Esophagus mucosa (tissue), 1 donor: ENCODE measurements at regions not wholly inside any gene's neighbourhood (a gene's known extent, or its start where the extent isn't known, plus 50 kb on each side); places are given as distances from the start of the nearest gene placed in this dataset.
"Not testable (repeated sequence)": the region's sequence is repeated elsewhere in the genome, so short reads cannot be mapped to it uniquely, and the experiment has no call there.

ENCODE experiments used
- ATAC-seq: fragments of 200-7000 bp; cut with Tn5 transposase; one replicate; pipeline ENCODE4 v1.9.1; 2020
- donor health status: DM: yes; HTN: yes; CAD: no.

- peak; percentile 63 for ATAC-seq
Observed at GRCh38 chr5:93359296-93359959, 221.6 kb downstream of the NR2F1-AS1 start.

GRCh38 chr5:93358176-93358575 lies 222.8 kb downstream of the NR2F1-AS1 start:
- ATAC-seq, result no peak

- no peak for ATAC-seq
Observed at GRCh38 chr5:93357686-93358085, 223.3 kb downstream of the NR2F1-AS1 start.

- no peak for ATAC-seq
Observed at GRCh38 chr5:93355691-93356090, 225.3 kb downstream of the NR2F1-AS1 start.

GRCh38 chr5:93352186-93352585 lies 228.8 kb downstream of the NR2F1-AS1 start:
- ATAC-seq, result no peak

- ATAC-seq, result peak; percentile 17
Observed at GRCh38 chr5:93349613-93350012, 231.4 kb downstream of the NR2F1-AS1 start.

GRCh38 chr5:93348231-93348630 lies 232.8 kb downstream of the NR2F1-AS1 start:
- no peak for ATAC-seq

GRCh38 chr5:93346850-93347249 lies 234.2 kb downstream of the NR2F1-AS1 start:
- ATAC-seq, result not testable (repeated sequence)

- no peak for ATAC-seq
Observed at GRCh38 chr5:93346301-93346700, 234.7 kb downstream of the NR2F1-AS1 start.

- ATAC-seq, result no peak
Observed at GRCh38 chr5:93343570-93343969, 237.4 kb downstream of the NR2F1-AS1 start.

- ATAC-seq, result no peak
Observed at GRCh38 chr5:93342563-93343061, 238.4 kb downstream of the NR2F1-AS1 start.

- no peak for ATAC-seq
Observed at GRCh38 chr5:93340881-93341280, 240.1 kb downstream of the NR2F1-AS1 start.

- no peak for ATAC-seq
Observed at GRCh38 chr5:93337138-93337537, 243.9 kb downstream of the NR2F1-AS1 start.

- ATAC-seq, result no peak
Observed at GRCh38 chr5:93336330-93337110, 244.5 kb downstream of the NR2F1-AS1 start.

GRCh38 chr5:93331863-93332262 lies 249.2 kb downstream of the NR2F1-AS1 start:
- no peak for ATAC-seq

- no peak for ATAC-seq
Observed at GRCh38 chr5:93331241-93331640, 249.8 kb downstream of the NR2F1-AS1 start.

- peak; percentile 47 for ATAC-seq
Observed at GRCh38 chr5:93330506-93330905, 250.5 kb downstream of the NR2F1-AS1 start.

GRCh38 chr5:93329756-93330155 lies 251.3 kb downstream of the NR2F1-AS1 start:
- ATAC-seq, result no peak

- no peak for ATAC-seq
Observed at GRCh38 chr5:93328833-93329232, 252.2 kb downstream of the NR2F1-AS1 start.

GRCh38 chr5:93327605-93328004 lies 253.4 kb downstream of the NR2F1-AS1 start:
- no peak for ATAC-seq

GRCh38 chr5:93325946-93326345 lies 255.1 kb downstream of the NR2F1-AS1 start:
- no peak for ATAC-seq

- no peak for ATAC-seq
Observed at GRCh38 chr5:93322974-93323860, 257.8 kb downstream of the NR2F1-AS1 start.

- ATAC-seq, result no peak
Observed at GRCh38 chr5:93320920-93321445, 260.0 kb downstream of the NR2F1-AS1 start.
